GM21529 (cell line): ENCODE measurements at regions not wholly inside any gene's neighbourhood (a gene's known extent, or its start where the extent isn't known, plus 50 kb on each side); places are given as distances from the start of the nearest gene placed in this dataset.
"Not testable (repeated sequence)": the region's sequence is repeated elsewhere in the genome, so short reads cannot be mapped to it uniquely, and the experiment has no call there.

Source experiments
- ATAC-seq: cut with Tn5 transposase; IDR thresholded peaks from one replicate; pipeline ENCODE4 v1.9.1; 2021; ENCODE audit not compliant: unreplicated experiment

- not testable (repeated sequence) for ATAC-seq
Measured at GRCh38 chr5:91917037-91917814, 534.1 kb upstream of the ARRDC3 start.

DNA sequence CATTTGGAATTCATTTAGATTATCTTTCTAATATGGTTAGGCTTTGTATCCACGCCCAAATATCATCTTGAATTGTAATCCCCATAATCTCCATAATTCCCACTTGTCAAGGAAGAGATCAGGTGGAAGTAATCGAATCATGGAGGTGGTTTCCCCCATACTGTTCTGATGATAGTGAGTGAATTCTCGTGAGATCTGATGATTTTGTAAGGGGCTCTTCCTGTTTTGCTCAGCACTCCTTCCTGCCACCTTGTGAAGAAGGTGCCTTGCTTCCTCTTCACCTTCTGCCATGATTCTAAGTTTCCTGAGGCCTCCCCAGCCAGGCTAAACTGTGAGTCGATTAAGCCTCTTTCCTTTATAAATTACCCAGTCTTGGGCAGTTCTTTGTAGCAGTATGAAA lies 527.5 kb upstream of the ARRDC3 start:
- no peak for ATAC-seq

- ATAC-seq: no peak
Measured at GRCh38 chr5:91910247-91910646, 527.1 kb upstream of the ARRDC3 start.

DNA sequence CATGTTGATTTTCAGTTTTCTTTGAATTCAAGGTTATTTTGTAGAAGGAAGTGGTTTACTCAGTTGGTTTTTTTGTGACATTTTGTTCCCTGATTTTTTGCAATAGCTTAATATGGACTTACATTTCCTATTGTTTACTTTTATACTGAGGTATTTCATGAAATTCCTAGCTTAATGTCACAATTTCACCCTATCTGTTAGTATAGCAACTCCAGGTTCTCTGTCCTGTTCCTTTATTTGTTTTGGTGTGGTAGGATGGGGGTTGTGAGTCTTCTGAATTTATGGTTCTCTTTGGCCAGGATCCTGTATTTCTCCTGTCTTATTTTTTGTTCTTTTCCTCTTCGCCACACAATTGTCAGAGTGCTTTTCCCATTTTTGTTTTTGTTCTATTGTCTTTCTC lies 523.4 kb upstream of the ARRDC3 start:
- no peak for ATAC-seq

DNA sequence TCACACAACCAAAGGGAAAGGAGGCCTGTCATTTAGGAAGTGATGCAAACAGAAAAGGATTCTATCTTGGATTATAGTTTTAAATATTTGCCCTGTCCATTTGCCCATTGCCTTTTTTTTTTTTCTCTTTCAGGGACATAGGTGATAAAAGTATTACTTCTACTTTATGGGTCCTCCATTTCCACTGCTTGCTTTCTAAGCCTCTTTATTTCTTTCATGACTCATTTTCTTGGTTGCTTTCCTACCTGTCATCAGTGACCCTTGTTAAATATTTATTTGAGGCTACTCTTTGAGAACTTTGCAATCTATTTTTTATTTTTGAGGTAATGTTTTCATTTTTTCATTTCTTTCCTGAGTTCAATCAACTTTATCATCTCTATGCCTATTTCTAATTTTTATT lies 522.9 kb upstream of the ARRDC3 start:
- no peak for ATAC-seq

DNA sequence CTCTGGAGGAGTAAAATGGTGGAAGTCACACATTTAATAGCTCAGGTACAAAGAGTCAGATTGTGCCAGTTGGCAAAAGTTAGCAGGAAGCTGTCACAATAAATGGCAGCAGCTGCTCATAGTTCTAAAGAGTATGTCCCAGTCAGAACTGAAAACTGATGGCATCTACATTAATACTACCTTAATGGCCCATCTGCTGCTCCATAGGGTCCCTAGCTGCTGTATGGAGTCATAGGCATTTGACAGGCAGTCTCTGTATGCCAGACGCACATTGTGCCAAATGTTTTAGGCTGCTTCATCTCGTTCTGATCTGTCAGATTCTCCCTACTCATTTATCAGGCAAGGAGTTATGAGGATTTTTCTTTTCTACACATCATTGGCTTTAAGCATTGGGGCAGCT lies 515.8 kb upstream of the ARRDC3 start:
- ATAC-seq: no peak

DNA sequence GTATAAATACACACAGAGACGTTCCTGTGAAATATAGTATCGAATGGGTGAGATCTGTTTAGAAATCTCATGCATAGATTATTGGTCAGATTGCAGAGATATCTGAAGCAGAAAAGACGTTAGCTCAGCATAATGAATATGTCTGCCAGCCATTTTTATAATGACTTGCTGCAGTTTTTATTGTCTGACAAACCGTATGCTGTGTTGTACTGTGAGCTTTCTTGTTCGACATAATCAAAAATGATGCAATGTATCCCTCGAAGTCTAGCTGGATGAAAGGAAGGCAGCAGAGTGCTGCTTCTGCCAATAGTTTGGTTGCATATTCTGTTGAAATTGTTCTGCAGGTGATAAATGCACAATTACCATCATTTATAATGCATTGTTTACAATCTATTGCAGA lies 514.9 kb upstream of the ARRDC3 start:
- no peak for ATAC-seq

- ATAC-seq: no peak
Measured at GRCh38 chr5:91888810-91889209, 505.7 kb upstream of the ARRDC3 start.

- no peak for ATAC-seq
Measured at GRCh38 chr5:91885291-91886265, 502.5 kb upstream of the ARRDC3 start.

- ATAC-seq: no peak
Measured at GRCh38 chr5:91884036-91884435, 500.9 kb upstream of the ARRDC3 start.

DNA sequence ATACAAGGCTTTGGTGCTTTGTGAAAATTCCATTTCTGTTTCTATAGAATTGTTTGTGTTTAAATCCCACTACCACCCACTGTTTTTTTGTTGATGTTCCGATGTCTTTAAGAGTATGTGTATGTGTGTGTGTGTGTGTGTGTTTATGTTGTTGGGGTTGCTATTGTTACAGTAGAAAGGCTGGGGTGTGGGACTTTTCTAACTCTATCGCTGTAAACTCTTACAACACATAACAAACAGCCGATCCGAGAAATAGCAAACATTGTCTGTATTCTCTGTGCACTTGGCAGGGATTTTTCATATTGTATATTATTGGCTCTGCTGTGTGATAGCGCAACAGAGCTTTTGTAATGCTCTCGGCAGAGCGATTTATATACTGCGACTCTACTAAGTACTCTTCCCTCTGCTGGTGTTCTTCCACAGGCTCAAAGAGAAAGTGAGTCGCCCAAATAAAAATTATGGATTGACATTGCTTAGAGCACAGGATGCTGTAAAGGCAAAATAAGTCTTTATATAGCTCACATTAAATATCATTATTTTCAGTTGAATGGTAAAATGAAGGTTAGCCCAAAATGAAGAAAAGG lies 492.2 kb upstream of the ARRDC3 start:
- ATAC-seq: no peak

DNA sequence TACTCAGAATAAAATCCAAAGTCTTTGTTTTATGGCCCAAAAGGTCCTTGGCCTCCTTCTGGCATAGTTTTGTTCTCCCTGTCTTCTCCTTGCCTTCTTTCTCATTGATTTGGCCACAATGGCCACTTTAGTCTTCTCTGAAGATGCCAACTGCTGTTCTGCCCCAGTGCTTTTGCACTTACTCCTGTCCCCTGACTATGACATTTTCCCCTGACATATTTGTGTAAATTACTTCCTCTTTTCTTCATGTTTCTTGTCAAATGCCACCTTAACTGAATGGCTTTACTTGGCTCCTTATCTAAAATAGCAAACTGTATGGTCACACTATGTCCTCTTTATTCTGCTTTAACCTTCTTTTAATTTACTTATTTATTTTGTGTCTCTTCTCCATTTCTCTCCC lies 484.7 kb upstream of the ARRDC3 start:
- no peak for ATAC-seq

DNA sequence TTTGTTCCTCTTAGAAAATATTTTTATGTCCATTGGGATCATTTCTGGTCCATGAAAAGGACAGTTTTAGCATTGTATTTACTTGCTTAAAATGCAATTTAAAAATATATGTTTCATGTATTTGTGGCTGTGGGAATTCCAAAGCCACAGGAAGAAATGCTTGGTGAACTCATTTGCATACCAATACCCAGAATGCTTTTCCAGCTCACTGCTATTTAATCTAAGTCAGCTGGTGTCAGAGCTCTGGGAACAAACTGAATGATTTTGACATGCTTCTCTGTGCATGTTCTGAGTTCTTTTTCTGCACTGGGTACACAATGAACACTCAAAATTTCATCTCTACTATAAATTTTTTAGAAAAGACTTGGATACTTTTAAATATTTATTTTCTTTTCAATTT lies 482.8 kb upstream of the ARRDC3 start:
- ATAC-seq: no peak

- ATAC-seq: no peak
Measured at GRCh38 chr5:91864962-91865361, 481.8 kb upstream of the ARRDC3 start.

GRCh38 chr5:91851670-91852069 lies 468.6 kb upstream of the ARRDC3 start:
- ATAC-seq: no peak

- ATAC-seq: no peak
Measured at GRCh38 chr5:91850031-91850430, 466.9 kb upstream of the ARRDC3 start.

- ATAC-seq: no peak
Measured at GRCh38 chr5:91849069-91849468, 466.0 kb upstream of the ARRDC3 start.

DNA sequence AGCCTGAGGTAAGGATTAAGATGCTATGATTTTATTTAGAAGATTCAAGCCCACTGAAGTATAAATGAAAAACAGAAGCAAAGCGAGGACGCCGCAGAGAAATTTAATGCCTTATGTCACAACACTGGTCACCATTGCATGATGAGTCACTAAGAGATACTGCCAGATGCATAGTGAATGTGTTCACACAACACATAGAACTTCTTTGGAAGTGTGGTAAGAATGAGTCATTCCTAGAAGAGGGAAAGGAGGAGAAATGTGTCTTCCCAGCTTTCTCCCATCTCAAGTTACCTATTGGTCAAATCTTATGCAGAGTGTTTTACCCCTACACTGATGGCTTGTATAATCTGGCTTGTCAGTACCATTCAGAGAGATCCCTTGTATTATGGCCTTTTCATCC lies 465.3 kb upstream of the ARRDC3 start:
- no peak for ATAC-seq

GRCh38 chr5:91841423-91841822 lies 458.3 kb upstream of the ARRDC3 start:
- ATAC-seq: no peak

- ATAC-seq: no peak
Measured at GRCh38 chr5:91840412-91840811, 457.3 kb upstream of the ARRDC3 start.

DNA sequence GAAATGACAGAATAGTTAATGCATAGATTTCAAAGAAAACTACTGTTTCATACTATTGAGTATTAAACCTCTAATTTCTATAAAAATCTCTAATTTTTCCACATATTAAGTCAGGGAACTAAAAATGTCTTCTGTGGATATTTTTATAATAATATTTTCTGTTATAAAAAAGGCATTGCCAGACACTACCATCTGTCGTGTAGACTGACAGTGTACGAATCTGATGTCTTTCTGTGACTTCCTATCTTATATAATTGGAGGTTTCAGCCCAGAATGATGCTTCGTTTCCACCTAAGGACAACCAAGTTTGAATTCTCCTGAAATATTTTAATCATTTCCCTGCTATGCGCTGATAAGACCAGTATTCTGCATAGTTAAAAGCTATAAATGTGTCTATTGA lies 456.6 kb upstream of the ARRDC3 start:
- ATAC-seq: no peak

GRCh38 chr5:91839233-91839632 lies 456.1 kb upstream of the ARRDC3 start:
- ATAC-seq: no peak
